HG03066 (cell line): ENCODE measurements at regions not wholly inside any gene's neighbourhood (a gene's known extent, or its start where the extent isn't known, plus 50 kb on each side); places are given as distances from the start of the nearest gene placed in this dataset.
"Not testable (repeated sequence)": the region's sequence is repeated elsewhere in the genome, so short reads cannot be mapped to it uniquely, and the experiment has no call there.

Experiments
- ATAC-seq: cut with Tn5 transposase; IDR thresholded peaks from one replicate; pipeline ENCODE4 v1.9.1; 2021; ENCODE audit warnings: low read depth; ENCODE audit not compliant: unreplicated experiment

DNA sequence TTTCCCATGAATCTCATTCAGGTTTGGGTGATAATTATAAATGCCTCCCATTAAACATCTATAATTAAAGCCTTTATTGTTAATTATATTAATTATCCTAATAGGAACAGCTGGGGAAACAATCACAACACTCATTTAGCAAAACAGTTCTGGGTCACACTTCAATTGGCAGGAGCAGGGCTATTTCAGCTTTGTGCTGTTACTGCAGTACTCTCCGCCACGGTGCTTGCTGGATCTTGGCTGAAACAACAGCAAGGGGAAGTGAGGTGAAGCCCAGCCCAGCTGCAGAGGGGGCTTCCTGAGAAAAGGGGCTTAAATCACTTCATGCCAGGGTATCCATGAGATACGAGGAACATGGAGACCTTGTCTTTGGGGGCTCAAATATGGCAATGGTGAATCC lies 79.5 kb upstream of the SOX11 start:
- no peak for ATAC-seq

DNA sequence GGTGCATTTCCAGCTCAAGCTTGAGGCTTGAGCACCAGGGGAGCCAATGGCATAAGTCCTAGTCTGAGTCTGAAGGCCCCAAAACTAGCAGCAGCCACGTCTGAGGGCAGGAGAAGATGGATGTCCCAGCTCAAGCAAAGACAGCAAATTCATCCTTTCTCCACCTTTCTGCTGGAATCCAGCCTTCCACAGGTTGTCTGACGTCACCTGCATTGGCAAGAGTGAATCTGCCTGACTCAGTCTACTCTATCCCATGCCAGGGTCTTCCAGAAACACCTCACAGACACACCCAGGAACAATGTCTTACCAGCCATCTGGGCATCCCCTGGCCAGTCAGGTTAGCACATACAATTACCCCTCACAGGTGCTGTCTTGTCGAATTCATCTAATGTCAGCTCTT lies 76.2 kb upstream of the SOX11 start:
- no peak for ATAC-seq

DNA sequence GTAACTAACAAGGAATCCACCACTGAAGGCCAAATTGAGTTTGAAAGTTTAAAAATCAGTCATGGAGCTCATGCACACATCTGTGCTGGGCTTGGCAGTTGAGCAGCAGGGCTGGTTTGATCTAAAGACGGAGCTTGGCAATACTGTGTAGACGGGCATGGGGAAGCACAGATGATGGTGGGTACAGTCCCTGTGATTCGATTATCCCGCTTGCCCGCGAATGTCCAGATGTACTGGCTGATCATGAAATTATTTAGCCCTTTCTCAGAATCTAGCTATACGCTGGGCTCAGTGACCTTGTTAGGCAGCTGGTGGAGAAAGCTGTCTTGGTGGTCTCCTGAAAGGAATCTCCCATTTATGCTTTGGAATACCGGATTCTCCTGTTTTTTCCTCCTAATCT lies 74.8 kb upstream of the SOX11 start:
- no peak for ATAC-seq

DNA sequence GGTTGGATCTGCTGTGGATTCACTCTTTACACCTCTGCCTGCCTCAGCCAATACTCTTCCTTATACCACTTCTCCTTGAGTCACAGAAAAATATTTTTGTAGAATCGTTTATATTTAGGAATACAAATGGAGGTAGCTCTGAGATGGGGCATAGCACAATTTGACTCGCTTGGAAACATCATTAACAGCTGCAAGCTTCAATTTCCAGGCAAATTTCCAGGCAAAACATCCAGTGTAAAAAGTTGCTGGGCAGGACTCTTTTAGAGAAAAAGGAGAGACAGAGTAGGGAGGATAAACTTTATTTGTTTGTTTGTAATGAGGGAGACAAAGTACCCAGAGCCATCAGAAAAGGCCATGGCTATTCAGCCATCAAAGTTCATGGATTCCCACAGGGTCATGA lies 74.4 kb upstream of the SOX11 start:
- no peak for ATAC-seq

DNA sequence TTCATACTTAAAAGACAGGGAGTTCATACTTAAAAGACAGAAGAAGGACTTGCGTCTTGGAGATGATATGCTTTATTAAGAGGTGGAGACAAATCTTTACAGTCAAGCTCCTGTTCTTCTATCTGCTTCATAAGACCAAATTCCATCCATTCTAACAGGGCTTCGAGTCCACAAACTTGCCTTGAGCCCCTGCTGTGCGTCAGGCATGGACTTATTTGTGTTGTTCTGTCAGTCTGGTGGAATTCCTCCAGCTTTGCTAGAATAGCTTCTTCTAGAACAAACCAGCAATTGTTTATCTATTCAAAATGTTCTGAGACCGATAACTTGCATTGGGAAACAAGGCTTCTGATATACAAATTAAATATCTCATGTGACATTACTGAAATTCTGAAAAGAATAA lies 73.9 kb upstream of the SOX11 start:
- ATAC-seq, result no peak

DNA sequence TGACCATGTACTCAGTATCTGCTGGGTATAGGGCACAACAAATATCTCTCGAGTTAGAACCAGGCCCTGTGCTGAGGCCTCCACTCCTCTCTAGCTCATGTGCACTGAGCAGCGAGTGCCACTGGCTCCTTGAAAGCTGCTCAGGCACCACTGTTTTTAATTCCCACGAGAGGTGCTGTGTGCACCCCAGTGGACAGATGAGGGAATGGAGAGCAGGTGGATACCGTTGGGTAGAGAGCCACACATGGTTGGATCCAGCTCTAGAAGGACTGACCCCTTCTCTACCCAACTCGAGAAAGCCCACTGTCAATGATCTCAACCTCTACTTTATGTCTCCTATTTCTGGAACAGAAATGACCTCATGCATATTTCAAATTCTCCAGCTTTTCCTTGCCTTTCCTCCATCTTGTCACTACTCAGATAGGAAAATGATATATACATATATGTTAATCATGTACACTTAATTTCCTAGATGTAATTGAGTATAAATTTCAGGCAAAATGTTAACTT lies 66.6 kb upstream of the SOX11 start:
- ATAC-seq, result not testable (repeated sequence)

DNA sequence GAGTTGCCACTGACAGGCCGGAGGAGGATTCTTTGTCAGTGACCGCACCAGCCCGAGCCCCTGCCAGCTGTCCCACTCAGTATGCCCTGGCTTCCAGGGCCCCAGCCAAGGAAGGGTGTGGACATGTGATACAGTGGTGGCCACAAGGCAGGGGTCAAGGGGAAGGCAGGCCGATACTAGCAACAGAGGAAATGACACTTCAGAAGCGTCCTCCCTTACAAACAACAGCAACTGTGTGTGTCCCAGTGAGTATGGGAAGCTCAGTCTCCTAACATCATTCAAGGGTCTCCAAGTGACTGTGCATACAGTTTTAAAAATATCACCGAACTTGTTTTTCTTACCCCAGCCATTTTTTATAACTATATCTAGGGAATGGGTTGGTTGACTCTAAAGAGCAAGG lies 63.7 kb upstream of the SOX11 start:
- not testable (repeated sequence) for ATAC-seq

DNA sequence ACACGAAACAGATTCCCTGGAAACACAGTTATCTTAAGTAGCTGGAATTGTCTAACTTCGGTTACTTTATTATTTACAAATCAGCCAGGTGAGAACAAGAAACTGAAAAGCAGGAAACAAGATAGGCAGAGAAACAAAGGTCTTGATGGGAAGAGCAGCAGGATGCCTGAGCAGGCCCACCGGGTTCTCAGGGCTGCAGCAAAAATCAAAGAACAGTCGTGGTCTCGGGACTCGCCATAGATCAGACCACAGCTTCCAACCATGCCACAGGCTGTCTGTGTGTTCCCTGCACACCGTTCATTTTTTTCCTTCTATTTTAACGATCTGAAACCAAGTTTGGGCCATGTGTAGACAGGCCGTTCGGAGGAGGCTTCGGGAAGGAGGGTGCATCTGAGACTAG lies 62.7 kb upstream of the SOX11 start:
- ATAC-seq, result not testable (repeated sequence)

DNA sequence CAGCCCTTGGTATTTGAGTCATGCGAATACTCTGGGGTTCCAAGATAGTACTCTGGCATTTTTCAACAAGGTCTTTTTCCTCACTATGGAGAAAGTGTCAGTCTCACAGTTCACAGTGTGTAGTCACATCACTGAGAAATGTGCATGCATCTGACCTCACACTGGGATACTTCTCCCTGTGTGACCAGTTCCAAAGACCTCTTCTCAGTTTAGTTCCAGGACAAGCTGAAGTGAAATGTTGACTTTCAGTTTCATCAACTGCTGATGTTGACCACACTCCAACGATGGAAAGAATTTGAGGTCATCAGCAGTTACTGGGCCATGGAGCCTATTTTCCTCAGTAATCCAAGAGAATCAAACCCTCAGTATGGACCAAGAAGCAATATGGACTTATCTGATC lies 55.1 kb upstream of the SOX11 start:
- ATAC-seq, result not testable (repeated sequence)
